ENCODE measurements at regions not wholly inside any gene's neighbourhood (a gene's known extent, or its start where the extent isn't known, plus 50 kb on each side); places are given as distances from the start of the nearest gene placed in this dataset.

DNA sequence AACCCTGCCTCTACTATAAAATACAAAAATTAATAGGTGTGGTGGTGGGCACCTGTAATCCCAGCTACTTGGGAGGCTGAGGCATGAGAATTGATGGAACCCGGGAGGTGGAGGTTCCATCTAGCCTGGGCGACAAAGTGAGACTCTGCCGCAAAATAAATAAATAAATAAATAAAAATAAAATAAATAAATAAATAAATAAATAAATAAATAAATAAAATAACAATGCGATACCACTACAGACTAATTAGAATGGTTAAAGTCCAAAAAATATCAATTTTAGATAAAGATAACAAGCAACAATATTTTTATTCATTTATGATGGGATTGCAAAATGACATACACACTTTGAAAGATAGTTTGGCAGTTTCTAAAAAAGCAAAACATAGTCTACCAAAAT, 1131.5 kb downstream of the SI start:
- Histone ChIP-seq H3K4me1 (ENCODE audit: insufficient read depth, low read length) (no peaks in the 10 kb centered on the region), H3K27ac (ENCODE audit: insufficient read length, low read depth, low read length) (no peak overlapping the region), H4K91ac (ENCODE audit: insufficient read length, low read depth, low read length) (no peak overlapping the region), H3K14ac (ENCODE audit: insufficient read depth, low read length) (no peak overlapping the region), H4K20me1 (ENCODE audit: control insufficient read depth, insufficient read depth, insufficient read length) (no peaks in the 10 kb centered on the region), H4K5ac (ENCODE audit: insufficient read length, low read depth, low read length) (no peak overlapping the region), H2AK5ac (ENCODE audit: insufficient read length, low read length) (no peak overlapping the region), H3K79me2 (ENCODE audit: insufficient read depth, low read length) (no peaks in the 10 kb centered on the region), H3K4ac (ENCODE audit: low read depth, low read length) (no peak overlapping the region), H3K23ac (ENCODE audit: insufficient read length, low read depth, low read length) (no peak overlapping the region), H2BK15ac (ENCODE audit: low read depth, low read length) (no peak overlapping the region), H3K9ac (ENCODE audit: extremely low read depth, insufficient read length, low read length) (no peak overlapping the region), H2BK120ac (ENCODE audit: low read depth, low read length, poor library complexity, severe bottlenecking) (no peak overlapping the region), H3K4me2 (ENCODE audit: insufficient read depth, insufficient read length, low read length) (no peak overlapping the region), H3K9me3 (ENCODE audit: control insufficient read depth, low read depth, low read length) (no peaks in the 10 kb centered on the region), H4K8ac (replicated peaks; ENCODE audit: insufficient read length, low read depth, low read length) (no peak overlapping the region), H3K27me3 (ENCODE audit: insufficient read depth, low read length) (no peaks in the 10 kb centered on the region), H2BK12ac (ENCODE audit: insufficient read length, low read depth, low read length) (no peak overlapping the region), H3T11ph (ENCODE audit: low read length) (no peak overlapping the region), H3K56ac (ENCODE audit: insufficient read length, low read depth, low read length) (no peak overlapping the region), H2AFZ (ENCODE audit: low read length) (no peak overlapping the region), H2BK5ac (ENCODE audit: insufficient read length, low read length) (no peak overlapping the region), H2BK20ac (ENCODE audit: low read depth, low read length, poor library complexity, severe bottlenecking) (no peak overlapping the region), H3K79me1 (ENCODE audit: insufficient read depth, low read depth, low read length, poor library complexity, severe bottlenecking) (no peaks in the 10 kb centered on the region), H3K23me2 (ENCODE audit: insufficient read length, low read depth, low read length, poor library complexity, severe bottlenecking) (no peaks in the 10 kb centered on the region), H3K18ac (ENCODE audit: insufficient read length, low read depth, low read length) (no peak overlapping the region)
- Mint-ChIP-seq H3K27ac (no peak overlapping the region), H3K27me3 (ENCODE audit: low read depth) (no peaks in the 10 kb centered on the region; the same call in 1 of the 2 replicates), H3K9me3 (peaks cover 12 to 16% of the 10 kb centered on the region in 2 experiments; a peak in 4 of 5 replicates), H3K4me3 (no peak overlapping the region), H3K36me3 (ENCODE audit: insufficient read depth in 1 of 3, low read depth in 3 of 3) (peaks cover 6 to 29% (median 14%) of the 10 kb centered on the region in 3 experiments), H3K4me1 (peaks cover 3 to 7% of the 10 kb centered on the region in 2 experiments; a peak in 3 of 4 replicates)
- WGBS (ENCODE audit: extremely low coverage, insufficient read length, low lambda C conversion rate): no CpG with 5 or more reads among the region's 4 CpGs
- no peak for DNase-seq
- TF ChIP-seq CTCF (conservative IDR thresholded peaks at IDR 0.05): no peak
